ENCODE measurements at regions not wholly inside any gene's neighbourhood (a gene's known extent, or its start where the extent isn't known, plus 50 kb on each side); places are given as distances from the start of the nearest gene placed in this dataset.

DNA sequence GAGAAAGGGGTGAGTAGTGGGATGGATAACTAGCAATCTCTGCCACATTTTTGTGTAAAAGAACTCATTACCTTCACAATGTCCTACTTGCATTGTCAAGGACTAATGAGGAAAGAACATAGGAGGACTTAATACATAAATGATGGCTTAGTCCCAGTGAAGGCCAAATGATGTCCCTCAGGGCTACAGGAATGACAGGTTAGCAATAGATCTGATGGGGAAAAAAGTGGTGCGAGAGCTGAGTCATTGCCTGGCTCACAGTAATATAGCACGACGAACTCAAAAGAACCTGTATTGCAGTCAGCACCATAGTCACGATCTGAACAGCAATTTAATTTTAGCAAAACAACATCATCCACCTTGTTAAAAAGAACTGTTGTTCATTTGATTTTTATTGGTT lies 70.9 kb upstream of the ARHGAP36 start:
- no peak for TF ChIP-seq EZH2 (IDR thresholded peaks at IDR 0.05; ENCODE audit: low read depth)
- TF ChIP-seq, protein P1, sequence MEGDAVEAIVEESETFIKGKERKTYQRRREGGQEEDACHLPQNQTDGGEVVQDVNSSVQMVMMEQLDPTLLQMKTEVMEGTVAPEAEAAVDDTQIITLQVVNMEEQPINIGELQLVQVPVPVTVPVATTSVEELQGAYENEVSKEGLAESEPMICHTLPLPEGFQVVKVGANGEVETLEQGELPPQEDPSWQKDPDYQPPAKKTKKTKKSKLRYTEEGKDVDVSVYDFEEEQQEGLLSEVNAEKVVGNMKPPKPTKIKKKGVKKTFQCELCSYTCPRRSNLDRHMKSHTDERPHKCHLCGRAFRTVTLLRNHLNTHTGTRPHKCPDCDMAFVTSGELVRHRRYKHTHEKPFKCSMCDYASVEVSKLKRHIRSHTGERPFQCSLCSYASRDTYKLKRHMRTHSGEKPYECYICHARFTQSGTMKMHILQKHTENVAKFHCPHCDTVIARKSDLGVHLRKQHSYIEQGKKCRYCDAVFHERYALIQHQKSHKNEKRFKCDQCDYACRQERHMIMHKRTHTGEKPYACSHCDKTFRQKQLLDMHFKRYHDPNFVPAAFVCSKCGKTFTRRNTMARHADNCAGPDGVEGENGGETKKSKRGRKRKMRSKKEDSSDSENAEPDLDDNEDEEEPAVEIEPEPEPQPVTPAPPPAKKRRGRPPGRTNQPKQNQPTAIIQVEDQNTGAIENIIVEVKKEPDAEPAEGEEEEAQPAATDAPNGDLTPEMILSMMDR (conservative IDR thresholded peaks at IDR 0.05), result no peak

Data from PC-9 (cell line).